Effector memory CD8-positive, alpha-beta T cell (primary cell): ENCODE measurements at regions not wholly inside any gene's neighbourhood (a gene's known extent, or its start where the extent isn't known, plus 50 kb on each side); places are given as distances from the start of the nearest gene placed in this dataset.

Source experiments
- ATAC-seq: fragments of 150-1000 bp; cut with Tn5 transposase; replicated peaks from 2 replicates; pipeline ENCODE4 v1.10.0; 2021; ENCODE audit warnings: mild to moderate bottlenecking, moderate library complexity
- DNase-seq, 3 experiments: peaks; one replicate each; pipeline ENCODE4 v3.0.0; 2021
- H3K27ac Mint-ChIP-seq, 2 donors: one replicate each; pipeline ENCODE4 v1.8.0; 2022; ENCODE audit warnings: mild to moderate bottlenecking in 2 of 2, mixed read lengths in 2 of 2, moderate library complexity in 2 of 2
- H3K27me3 Mint-ChIP-seq, 2 donors: one replicate each; pipeline ENCODE4 v1.8.0; 2022; ENCODE audit warnings: mixed read lengths in 2 of 2
- H3K36me3 Mint-ChIP-seq: one replicate; pipeline ENCODE4 v1.8.0; 2022; ENCODE audit warnings: mild to moderate bottlenecking, moderate library complexity, mixed read lengths; ENCODE audit not compliant: insufficient read depth
- H3K4me1 Mint-ChIP-seq, 2 donors: one replicate each; pipeline ENCODE4 v1.8.0; 2022; ENCODE audit warnings: low read depth in 2 of 2, mixed read lengths in 2 of 2
- H3K4me3 Mint-ChIP-seq, 2 donors: one replicate each; pipeline ENCODE4 v1.8.0; 2022; ENCODE audit warnings: mild to moderate bottlenecking in 2 of 2, mixed read lengths in 2 of 2, moderate library complexity in 2 of 2
- H3K9me3 Mint-ChIP-seq, 2 donors: one replicate each; pipeline ENCODE4 v1.8.0; 2022; ENCODE audit warnings: mixed read lengths in 2 of 2

DNA sequence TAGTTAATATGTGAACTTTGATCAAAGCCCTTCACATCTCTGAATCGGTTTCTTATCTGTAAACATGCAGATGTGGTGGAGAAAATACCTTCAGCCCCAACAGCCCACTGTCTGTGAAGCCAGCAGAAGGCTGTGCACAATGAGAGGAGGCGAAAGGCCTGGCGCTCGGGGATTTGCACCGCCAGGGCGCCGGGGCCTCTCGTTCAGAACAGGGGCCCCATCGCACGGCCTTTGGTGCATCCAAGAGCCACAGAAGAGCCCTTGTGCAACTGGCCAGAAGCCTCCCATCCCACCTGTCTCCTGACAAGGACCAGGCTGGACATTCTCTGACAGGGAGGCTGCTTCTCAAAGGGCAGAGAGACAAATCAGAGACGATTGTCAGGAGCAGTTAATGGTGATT is 407.2 kb upstream of the MYT1L start:
- no peaks in the 10 kb centered on the region for H3K4me1 Mint-ChIP-seq
- peaks cover 0 to 15% of the 10 kb centered on the region in 2 donors for H3K27me3 Mint-ChIP-seq
- no peak for ATAC-seq
- peaks cover 11 to 15% of the 10 kb centered on the region in 2 donors for H3K9me3 Mint-ChIP-seq
- peaks cover 3% of the 10 kb centered on the region for H3K36me3 Mint-ChIP-seq
- no peak for DNase-seq
- no peak overlapping the region for H3K4me3 Mint-ChIP-seq
- H3K27ac Mint-ChIP-seq, result no peak overlapping the region

DNA sequence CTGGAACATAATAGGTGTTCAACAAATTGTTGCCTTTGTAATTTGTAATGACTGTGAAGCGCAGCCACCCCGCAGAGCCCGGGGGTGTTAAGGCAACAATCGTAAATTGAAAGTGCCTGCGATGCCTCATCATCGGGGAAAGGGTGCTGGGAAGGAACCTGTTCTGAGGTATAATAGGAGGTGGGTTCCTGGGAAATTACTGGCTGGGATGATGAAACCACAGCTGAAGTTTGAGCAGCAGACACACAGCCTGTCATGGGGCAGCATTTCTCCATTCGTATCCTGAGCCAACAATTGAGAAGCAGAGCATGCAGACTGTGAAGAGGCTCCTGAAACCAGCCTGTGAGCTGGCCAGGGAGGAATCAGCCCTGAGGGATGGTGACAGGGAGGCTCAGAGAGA is 404.0 kb upstream of the MYT1L start:
- DNase-seq (no peak), ATAC-seq (no peak)
- no peak overlapping the region for H3K4me3 Mint-ChIP-seq
- H3K27me3 Mint-ChIP-seq, result peaks cover 0 to 15% of the 10 kb centered on the region in 2 donors
- H3K36me3 Mint-ChIP-seq, result no peaks in the 10 kb centered on the region
- H3K9me3 Mint-ChIP-seq, result peaks cover 6 to 7% of the 10 kb centered on the region in 2 donors
- H3K4me1 Mint-ChIP-seq, result no peaks in the 10 kb centered on the region
- H3K27ac Mint-ChIP-seq, result no peak overlapping the region

DNA sequence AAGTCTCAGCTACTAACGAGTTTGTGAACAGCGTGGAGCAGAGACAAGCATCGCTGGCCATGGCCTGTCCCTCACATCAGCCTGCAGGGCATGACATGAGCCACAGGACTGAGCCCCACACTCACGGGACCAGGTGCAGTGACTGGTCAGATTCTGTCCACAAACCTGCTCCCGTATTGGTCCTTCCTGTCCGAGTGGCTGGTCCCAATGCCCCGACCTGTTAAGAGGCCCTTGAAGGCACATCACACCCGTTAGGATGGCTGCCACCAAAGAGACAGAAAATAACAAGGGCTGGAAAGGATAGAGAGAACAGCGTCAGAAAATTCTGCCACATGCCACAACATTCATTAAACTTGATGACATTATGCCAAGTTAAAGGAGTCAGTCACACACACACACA is 403.2 kb upstream of the MYT1L start:
- Mint-ChIP-seq H3K27ac (no peak overlapping the region), H3K36me3 (no peaks in the 10 kb centered on the region), H3K4me3 (no peak overlapping the region), H3K27me3 (peaks cover 0 to 15% of the 10 kb centered on the region in 2 donors), H3K4me1 (no peaks in the 10 kb centered on the region), H3K9me3 (no peaks in the 10 kb centered on the region)
- DNase-seq (no peak), ATAC-seq (no peak)

DNA sequence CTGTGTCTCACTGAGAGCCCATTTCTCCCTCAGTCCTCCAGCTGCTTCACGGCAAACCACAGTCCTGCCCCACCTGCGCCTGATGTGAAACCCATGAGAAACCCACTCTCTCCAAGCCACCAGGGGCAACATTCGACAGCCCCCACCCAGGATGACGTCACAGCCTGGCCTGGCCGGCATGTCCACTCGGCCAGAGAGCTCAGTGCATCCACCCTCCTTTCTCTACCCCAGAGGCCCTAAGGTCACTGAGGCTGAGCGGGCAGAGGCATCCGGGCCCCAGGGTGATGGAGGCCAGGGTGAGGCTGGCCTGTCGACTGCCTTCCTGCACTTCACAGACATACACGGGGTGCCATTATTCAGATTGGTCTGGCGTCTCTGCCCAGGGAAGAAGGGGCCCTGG is 402.7 kb upstream of the MYT1L start:
- Mint-ChIP-seq H3K36me3 (no peaks in the 10 kb centered on the region), H3K27me3 (peaks cover 0 to 15% of the 10 kb centered on the region in 2 donors), H3K27ac (no peak overlapping the region), H3K9me3 (no peaks in the 10 kb centered on the region), H3K4me3 (no peak overlapping the region), H3K4me1 (no peaks in the 10 kb centered on the region)
- ATAC-seq (no peak), DNase-seq (no peak)

DNA sequence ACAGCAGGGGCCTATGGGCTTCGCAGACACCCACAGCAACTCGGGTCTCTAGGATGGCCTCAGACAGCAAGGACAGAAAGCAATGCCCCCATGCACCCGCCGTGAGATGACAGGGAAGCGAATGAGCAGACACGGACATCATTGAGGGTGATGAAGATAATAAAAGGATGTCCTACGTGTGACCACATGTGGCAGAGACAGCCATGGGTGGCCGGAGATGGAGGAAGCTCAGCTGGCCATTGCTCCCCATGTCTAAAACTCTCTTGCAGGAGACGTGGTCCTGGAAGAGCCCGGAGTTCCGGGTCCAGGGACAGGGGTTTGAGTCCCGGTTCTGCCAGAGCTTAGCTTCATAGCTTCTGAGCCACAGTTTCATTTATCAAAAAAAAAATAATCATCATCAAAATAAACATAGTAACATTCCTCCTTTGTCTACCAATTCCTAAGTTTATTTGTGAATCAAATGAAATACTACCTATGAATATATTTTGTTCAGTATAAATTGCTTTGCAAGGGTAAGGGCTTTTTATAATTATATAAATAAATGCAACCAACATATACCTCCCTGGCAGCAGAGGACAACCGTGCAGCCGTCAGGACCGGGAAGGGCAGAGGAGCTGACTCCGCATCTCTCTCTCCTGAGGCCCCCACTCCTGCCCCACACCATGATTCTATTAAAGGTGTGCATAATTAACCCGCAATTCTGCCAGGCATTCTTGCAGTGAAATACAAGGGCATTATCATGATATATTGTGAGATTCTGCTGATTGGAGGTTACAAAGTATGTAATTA is 401.4 kb upstream of the MYT1L start:
- ATAC-seq, result no peak
- Mint-ChIP-seq H3K9me3 (peaks cover 0 to 3% of the 10 kb centered on the region in 2 donors), H3K27me3 (peaks cover 7 to 15% of the 10 kb centered on the region in 2 donors), H3K4me1 (no peaks in the 10 kb centered on the region), H3K4me3 (no peak overlapping the region), H3K27ac (no peak overlapping the region), H3K36me3 (no peaks in the 10 kb centered on the region)
- DNase-seq, result no peak

GRCh38 chr2:2731816-2732284 is 400.8 kb upstream of the MYT1L start:
- Mint-ChIP-seq H3K36me3 (no peaks in the 10 kb centered on the region), H3K27me3 (peaks cover 11 to 15% of the 10 kb centered on the region in 2 donors), H3K4me1 (no peaks in the 10 kb centered on the region), H3K27ac (no peak overlapping the region), H3K9me3 (peaks cover 1 to 3% of the 10 kb centered on the region in 2 donors), H3K4me3 (no peak overlapping the region)
- DNase-seq (no peak), ATAC-seq (no peak)

DNA sequence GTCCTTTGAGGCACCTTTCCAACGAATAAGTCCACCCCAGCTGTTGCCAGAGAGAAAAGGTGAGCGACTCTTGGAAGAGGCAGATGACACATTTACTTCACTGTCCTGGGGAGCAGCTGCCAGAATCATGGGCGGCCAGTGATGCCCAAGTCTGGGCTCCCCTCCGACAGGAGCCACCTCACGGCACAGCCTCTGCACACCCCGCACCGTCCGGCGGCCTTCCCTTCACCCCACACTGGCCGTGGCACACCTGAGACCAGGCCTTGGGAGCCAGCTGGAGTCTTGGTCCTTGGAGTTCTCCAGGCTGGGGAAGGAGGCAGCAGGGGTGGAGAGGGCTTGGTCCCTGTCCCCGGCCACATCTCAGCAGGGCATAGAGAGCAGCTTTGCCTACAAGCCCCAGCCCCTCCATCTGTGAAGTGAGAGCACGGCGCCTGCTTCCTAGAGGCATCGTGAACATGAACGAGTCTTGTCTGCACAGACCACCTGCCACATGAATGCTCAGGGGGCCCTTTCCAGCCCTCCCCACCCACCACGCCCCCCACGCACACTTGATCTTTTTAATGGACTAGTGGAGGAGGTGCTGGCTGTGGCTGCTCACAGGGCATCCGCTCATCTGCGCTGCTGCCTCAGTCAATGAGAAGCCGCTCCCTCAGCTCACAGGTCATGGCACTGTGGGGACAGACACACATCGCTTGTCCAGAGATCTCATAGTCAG is 400.2 kb upstream of the MYT1L start:
- Mint-ChIP-seq H3K9me3 (peaks cover 3 to 7% of the 10 kb centered on the region in 2 donors), H3K4me1 (no peaks in the 10 kb centered on the region), H3K4me3 (no peak overlapping the region), H3K27me3 (peaks cover 11 to 15% of the 10 kb centered on the region in 2 donors), H3K27ac (no peak overlapping the region), H3K36me3 (no peaks in the 10 kb centered on the region)
- DNase-seq, result no peak
- no peak for ATAC-seq

DNA sequence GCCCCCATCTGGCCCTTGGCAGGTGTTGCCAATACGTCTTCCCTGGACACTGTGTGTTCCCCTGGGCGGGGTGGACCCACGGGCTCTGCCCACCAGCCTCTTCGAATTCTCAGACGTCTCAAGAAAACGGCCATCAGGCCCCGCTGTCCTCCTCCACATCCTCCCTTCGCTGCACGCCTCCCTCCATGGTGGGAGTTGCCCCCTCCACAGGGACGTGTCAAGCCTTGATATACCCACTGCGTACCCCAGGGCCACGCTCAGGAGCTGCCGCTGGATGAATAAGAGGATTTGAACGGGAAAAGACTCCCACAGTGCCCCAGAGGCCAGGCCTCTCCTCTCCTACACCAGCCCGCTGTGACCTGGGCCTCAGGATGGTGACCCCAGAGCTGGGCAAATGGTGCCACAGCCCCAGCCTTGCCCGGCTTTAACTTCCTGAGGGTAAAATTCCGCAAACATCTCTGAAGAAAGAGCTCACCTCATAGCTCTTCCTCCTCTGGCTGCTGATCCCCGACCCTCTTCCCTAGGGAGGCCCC is 399.3 kb upstream of the MYT1L start:
- no peak for ATAC-seq
- no peak for DNase-seq
- H3K27me3 Mint-ChIP-seq, result peaks cover 11 to 13% of the 10 kb centered on the region in 2 donors
- H3K9me3 Mint-ChIP-seq, result peaks cover 3 to 7% of the 10 kb centered on the region in 2 donors
- no peaks in the 10 kb centered on the region for H3K4me1 Mint-ChIP-seq
- no peak overlapping the region for H3K27ac Mint-ChIP-seq
- H3K36me3 Mint-ChIP-seq, result no peaks in the 10 kb centered on the region
- H3K4me3 Mint-ChIP-seq, result no peak overlapping the region

GRCh38 chr2:2729246-2729645 is 398.2 kb upstream of the MYT1L start:
- Mint-ChIP-seq H3K27me3 (peaks cover 2 to 11% of the 10 kb centered on the region in 2 donors), H3K4me1 (no peaks in the 10 kb centered on the region), H3K36me3 (no peaks in the 10 kb centered on the region), H3K27ac (no peak overlapping the region), H3K9me3 (peaks cover 3 to 7% of the 10 kb centered on the region in 2 donors), H3K4me3 (no peak overlapping the region)
- ATAC-seq (no peak), DNase-seq (no peak)

DNA sequence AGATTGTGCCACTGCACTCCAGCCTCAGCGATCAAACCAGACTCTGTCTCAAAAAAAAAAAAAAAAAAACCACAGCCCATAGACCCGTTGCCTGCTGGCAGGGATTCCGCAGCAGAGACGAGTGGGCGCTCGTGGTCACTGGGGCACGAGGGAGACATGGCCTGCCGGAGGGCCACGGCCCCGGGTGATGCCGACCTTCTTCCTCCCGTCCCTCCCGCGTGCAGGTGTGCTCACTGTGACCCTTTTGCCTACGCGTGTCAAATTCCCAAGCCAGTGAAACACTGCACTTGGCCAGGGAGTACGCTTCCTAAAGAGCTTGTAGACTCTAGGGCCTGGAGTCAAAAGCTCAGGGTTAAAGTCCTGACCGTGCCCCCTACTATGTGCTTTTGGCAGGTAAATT is 397.6 kb upstream of the MYT1L start:
- H3K27ac Mint-ChIP-seq, result no peak overlapping the region

DNA sequence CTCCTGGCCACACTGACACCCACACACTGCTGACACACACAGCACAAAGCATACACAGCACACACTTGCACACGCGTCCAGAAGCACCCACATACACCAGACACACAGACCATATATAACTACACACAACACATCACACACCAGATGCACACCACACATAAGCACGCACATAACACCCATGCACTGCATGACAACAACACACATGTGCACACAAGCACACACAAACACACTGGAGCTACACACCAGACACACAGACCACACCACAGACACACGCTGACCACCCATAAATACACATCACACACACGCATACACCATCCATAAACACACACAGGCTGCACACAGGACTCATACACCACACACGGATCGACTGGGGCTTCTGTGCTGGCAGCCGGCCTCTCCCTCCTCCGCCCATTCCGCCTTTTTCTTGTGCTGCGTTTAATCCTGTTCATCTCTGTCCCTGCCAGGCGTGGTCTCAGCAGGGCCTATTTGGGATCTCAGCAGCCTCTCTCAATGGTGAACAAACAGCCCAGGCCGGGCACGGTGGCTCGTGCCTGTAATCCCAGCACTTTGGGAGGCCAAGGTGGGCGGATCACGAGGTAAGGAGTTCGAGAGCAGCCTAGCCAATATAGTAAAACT is 396.9 kb upstream of the MYT1L start:
- H3K4me3 Mint-ChIP-seq, result no peak overlapping the region
- DNase-seq, result no peak
- H3K36me3 Mint-ChIP-seq, result no peaks in the 10 kb centered on the region
- no peak for ATAC-seq
- no peak overlapping the region for H3K27ac Mint-ChIP-seq
- H3K27me3 Mint-ChIP-seq, result peaks cover 0 to 11% of the 10 kb centered on the region in 2 donors
- peaks cover 3 to 7% of the 10 kb centered on the region in 2 donors for H3K9me3 Mint-ChIP-seq
- H3K4me1 Mint-ChIP-seq, result no peaks in the 10 kb centered on the region

More for the DNA sequence above, 397.6 kb upstream of the MYT1L start:
- Mint-ChIP-seq H3K36me3 (no peaks in the 10 kb centered on the region), H3K9me3 (peaks cover 3 to 7% of the 10 kb centered on the region in 2 donors), H3K4me1 (no peaks in the 10 kb centered on the region), H3K27me3 (peaks cover 0 to 11% of the 10 kb centered on the region in 2 donors), H3K4me3 (no peak overlapping the region)
- no peak for ATAC-seq
- DNase-seq, result no peak

DNA sequence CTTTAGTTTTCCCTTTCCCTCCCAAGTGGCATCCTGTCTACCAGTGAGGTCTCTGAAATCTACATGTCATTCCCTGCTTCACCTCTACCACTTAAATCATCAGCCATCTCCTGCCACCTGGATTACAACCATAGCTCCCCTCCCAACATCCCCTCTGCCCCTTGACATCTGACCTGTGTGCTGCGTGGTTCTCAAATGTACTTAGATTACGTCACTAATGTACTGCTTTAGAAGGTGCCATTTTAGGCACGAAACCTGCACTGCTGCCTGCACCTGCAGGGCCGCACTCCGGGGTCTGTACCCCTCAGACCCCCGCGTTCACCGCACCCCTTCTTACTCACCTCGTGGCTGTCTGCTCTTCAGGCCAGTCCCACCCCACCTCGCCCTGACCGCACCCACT is 395.1 kb upstream of the MYT1L start:
- Mint-ChIP-seq H3K4me1 (no peaks in the 10 kb centered on the region), H3K27ac (no peak overlapping the region), H3K27me3 (peaks cover 0 to 11% of the 10 kb centered on the region in 2 donors), H3K4me3 (no peak overlapping the region), H3K36me3 (no peaks in the 10 kb centered on the region), H3K9me3 (peaks cover 5 to 7% of the 10 kb centered on the region in 2 donors)
- no peak for DNase-seq
- no peak for ATAC-seq

DNA sequence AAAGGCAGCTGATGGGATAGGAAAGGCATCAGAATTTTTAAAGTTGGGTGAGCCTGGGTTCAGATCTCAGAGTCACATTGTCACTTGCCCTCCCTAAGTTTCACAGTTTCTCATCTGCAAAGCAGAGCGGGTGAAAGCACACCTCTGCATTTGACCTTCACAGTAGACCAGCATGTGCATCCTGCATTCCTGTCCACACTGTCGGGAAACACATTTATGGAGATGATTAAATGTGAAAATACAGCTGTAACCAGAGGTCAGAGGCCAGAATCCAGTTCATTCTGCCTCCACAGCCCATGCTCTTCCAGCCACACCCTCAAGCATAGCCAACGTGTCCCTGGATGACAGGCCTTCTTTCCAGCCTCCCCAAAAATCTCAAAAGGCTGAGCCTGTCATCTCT is 392.0 kb upstream of the MYT1L start:
- H3K27ac Mint-ChIP-seq, result no peak overlapping the region
- H3K9me3 Mint-ChIP-seq, result peaks cover 5 to 14% of the 10 kb centered on the region in 2 donors
- H3K27me3 Mint-ChIP-seq, result peaks cover 0 to 10% of the 10 kb centered on the region in 2 donors
- H3K4me3 Mint-ChIP-seq, result no peak overlapping the region
- no peaks in the 10 kb centered on the region for H3K36me3 Mint-ChIP-seq
- no peaks in the 10 kb centered on the region for H3K4me1 Mint-ChIP-seq
- ATAC-seq (no peak), DNase-seq (no peak)
